ENCODE measurements at regions not wholly inside any gene's neighbourhood (a gene's known extent, or its start where the extent isn't known, plus 50 kb on each side); places are given as distances from the start of the nearest gene placed in this dataset.

GRCh38 chr4:171464499-171464898 lies 348.7 kb upstream of the GALNTL6 start:
- Histone ChIP-seq H3K9me3 (ENCODE audit: control insufficient read depth in 1 of 2, insufficient read depth in 1 of 2, low read depth in 1 of 2, low read length in 2 of 2) (no peaks in the 10 kb centered on the region), H3K4me2 (ENCODE audit: low read length) (no peak overlapping the region), H3K79me2 (ENCODE audit: insufficient read depth, low read length) (no peaks in the 10 kb centered on the region), H3K27me3 (ENCODE audit: insufficient read depth, low read length) (no peaks in the 10 kb centered on the region), H3K9me2 (ENCODE audit: insufficient read depth) (no peaks in the 10 kb centered on the region), H2AFZ (ENCODE audit: low read depth, low read length, poor library complexity, severe bottlenecking) (no peak overlapping the region), H3K4me1 (ENCODE audit: control insufficient read depth in 1 of 2, insufficient read depth in 2 of 2, low read length in 2 of 2) (no peaks in the 10 kb centered on the region), H3K9ac (ENCODE audit: low read length) (no peak overlapping the region), H4K20me1 (ENCODE audit: insufficient read depth) (no peaks in the 10 kb centered on the region), H3K4me3 (replicated peaks in 1 of 2; ENCODE audit: low read depth in 1 of 2, low read length in 2 of 2) (no peak overlapping the region), H3K36me3 (ENCODE audit: control insufficient read depth in 1 of 2, insufficient read depth in 2 of 2, low read length in 2 of 2) (no peaks in the 10 kb centered on the region), H3K27ac (ENCODE audit: low read depth, low read length) (no peak overlapping the region)
- intact Hi-C loops (cut with micrococcal nuclease): no loop called here
- CTCF ChIA-PET: no interaction called here
- BruUV-seq (replicated peaks): no TSS peak
- RAD21 ChIA-PET (ENCODE audit: low non-redundant PET in 1 of 2, low total read pairs in 2 of 2, uncharacterized antibody in 2 of 2, unreplicated experiment in 2 of 2): no interaction called here
- POLR2A ChIA-PET: no interaction called here
- TF ChIP-seq EZH2phosphoT487 (IDR thresholded peaks at IDR 0.05; ENCODE audit: borderline replicate concordance) (no peak), ZNF274 (IDR thresholded peaks at IDR 0.05; ENCODE audit: low read depth, low read length) (no peak), ELF1 (IDR thresholded peaks at IDR 0.05; ENCODE audit: borderline replicate concordance, low read depth) (no peak), JUND (IDR thresholded peaks at IDR 0.05) (no peak), POLR2AphosphoS5 (IDR thresholded peaks at IDR 0.05; ENCODE audit: low read depth, low read length) (no peak)
- TF ChIP-seq, protein P1, sequence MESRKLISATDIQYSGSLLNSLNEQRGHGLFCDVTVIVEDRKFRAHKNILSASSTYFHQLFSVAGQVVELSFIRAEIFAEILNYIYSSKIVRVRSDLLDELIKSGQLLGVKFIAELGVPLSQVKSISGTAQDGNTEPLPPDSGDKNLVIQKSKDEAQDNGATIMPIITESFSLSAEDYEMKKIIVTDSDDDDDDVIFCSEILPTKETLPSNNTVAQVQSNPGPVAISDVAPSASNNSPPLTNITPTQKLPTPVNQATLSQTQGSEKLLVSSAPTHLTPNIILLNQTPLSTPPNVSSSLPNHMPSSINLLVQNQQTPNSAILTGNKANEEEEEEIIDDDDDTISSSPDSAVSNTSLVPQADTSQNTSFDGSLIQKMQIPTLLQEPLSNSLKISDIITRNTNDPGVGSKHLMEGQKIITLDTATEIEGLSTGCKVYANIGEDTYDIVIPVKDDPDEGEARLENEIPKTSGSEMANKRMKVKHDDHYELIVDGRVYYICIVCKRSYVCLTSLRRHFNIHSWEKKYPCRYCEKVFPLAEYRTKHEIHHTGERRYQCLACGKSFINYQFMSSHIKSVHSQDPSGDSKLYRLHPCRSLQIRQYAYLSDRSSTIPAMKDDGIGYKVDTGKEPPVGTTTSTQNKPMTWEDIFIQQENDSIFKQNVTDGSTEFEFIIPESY (IDR thresholded peaks at IDR 0.05; ENCODE audit: extremely low read depth, insufficient replicate concordance, low read length): no peak
- DNase-seq (ENCODE audit: low read depth, low spot score) (no peak), ATAC-seq (no peak)

- RAD21 ChIA-PET (ENCODE audit: low non-redundant PET in 1 of 2, low total read pairs in 2 of 2, uncharacterized antibody in 2 of 2, unreplicated experiment in 2 of 2): no interaction called here
- Histone ChIP-seq H3K9me2 (ENCODE audit: insufficient read depth) (no peaks in the 10 kb centered on the region), H4K20me1 (ENCODE audit: insufficient read depth) (no peaks in the 10 kb centered on the region), H3K36me3 (ENCODE audit: control insufficient read depth in 1 of 2, insufficient read depth in 2 of 2, low read length in 2 of 2) (no peaks in the 10 kb centered on the region), H3K27ac (ENCODE audit: low read depth, low read length) (no peak overlapping the region), H3K4me3 (replicated peaks in 1 of 2; ENCODE audit: low read depth in 1 of 2, low read length in 2 of 2) (no peak overlapping the region), H3K9ac (ENCODE audit: low read length) (no peak overlapping the region), H3K27me3 (ENCODE audit: insufficient read depth, low read length) (no peaks in the 10 kb centered on the region), H3K79me2 (ENCODE audit: insufficient read depth, low read length) (no peaks in the 10 kb centered on the region), H3K9me3 (ENCODE audit: control insufficient read depth in 1 of 2, insufficient read depth in 1 of 2, low read depth in 1 of 2, low read length in 2 of 2) (no peaks in the 10 kb centered on the region; a peak in 1 of 4 replicates), H3K4me1 (ENCODE audit: control insufficient read depth in 1 of 2, insufficient read depth in 2 of 2, low read length in 2 of 2) (no peaks in the 10 kb centered on the region), H3K4me2 (ENCODE audit: low read length) (no peak overlapping the region), H2AFZ (ENCODE audit: low read depth, low read length, poor library complexity, severe bottlenecking) (no peak overlapping the region)
- POLR2A ChIA-PET: no interaction called here
- no TSS peak for BruUV-seq (replicated peaks)
- CTCF ChIA-PET: no interaction called here
- TF ChIP-seq TCF7L2 (IDR thresholded peaks at IDR 0.05; ENCODE audit: borderline replicate concordance, extremely low read depth, insufficient read depth, insufficient read length) (no peak), EZH2 (IDR thresholded peaks at IDR 0.05) (no peak), POLR2A (IDR thresholded peaks at IDR 0.05; ENCODE audit: borderline replicate concordance, extremely low read depth, insufficient read depth, insufficient read length) (no peak), RAD21 (IDR thresholded peaks at IDR 0.05; ENCODE audit: low read depth) (no peak), YY1 (IDR thresholded peaks at IDR 0.05; ENCODE audit: extremely low read depth, insufficient replicate concordance, low read depth, low read length) (no peak)
- DNase-seq (ENCODE audit: low read depth, low spot score) (no peak), ATAC-seq (no peak)
- intact Hi-C loops (cut with micrococcal nuclease): no loop called here
These were observed 352.0 kb upstream of the GALNTL6 start for GRCh38 chr4:171461191-171461590.
